ENCODE measurements at regions not wholly inside any gene's neighbourhood (a gene's known extent, or its start where the extent isn't known, plus 50 kb on each side); places are given as distances from the start of the nearest gene placed in this dataset.

DNA sequence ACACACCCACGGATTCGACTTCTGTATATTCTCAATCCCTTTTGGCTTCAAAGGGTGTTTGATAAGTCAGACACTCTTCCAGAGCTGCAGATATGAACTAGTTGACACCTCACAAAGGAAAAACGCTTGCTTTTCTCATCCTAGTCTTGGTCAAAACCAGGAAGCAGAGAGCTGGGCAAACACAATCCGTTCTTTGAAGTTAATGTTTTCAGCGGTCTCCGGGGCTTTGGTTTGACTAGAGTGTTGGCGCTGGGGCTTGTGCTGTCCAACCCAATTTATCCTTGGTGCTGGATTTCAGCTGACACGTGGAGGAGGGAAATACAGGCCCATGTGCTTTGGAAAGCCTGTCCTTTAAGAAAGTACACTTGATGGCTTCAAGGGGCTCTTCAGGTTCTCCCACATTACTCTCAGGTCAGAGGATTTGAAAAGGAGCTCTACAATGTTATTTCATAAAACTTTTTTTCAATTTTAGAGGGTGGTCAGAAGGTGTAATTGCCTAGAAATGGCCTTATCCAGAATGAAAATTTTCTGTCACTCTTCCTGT is 985.8 kb downstream of the VRK1 start:
- no peaks in the 10 kb centered on the region for H3K27me3 ChIP-seq (ENCODE audit: insufficient read depth, insufficient read length)
- H3K4me3 ChIP-seq (ENCODE audit: insufficient read length, low read depth) = no peak overlapping the region
- TF ChIP-seq YY1 (IDR thresholded peaks at IDR 0.05; ENCODE audit: insufficient read depth, insufficient read length) = no peak
- no peak for TF ChIP-seq ZNF274 (IDR thresholded peaks at IDR 0.05; ENCODE audit: low read depth, low read length)
- no peak for TF ChIP-seq SUZ12 (IDR thresholded peaks at IDR 0.05; ENCODE audit: extremely low read depth, insufficient read depth, insufficient read length)
- H3K36me3 ChIP-seq (ENCODE audit: insufficient read depth, insufficient read length, low read length) = no peaks in the 10 kb centered on the region
- H3K4me1 ChIP-seq (ENCODE audit: insufficient read depth, insufficient read length) = no peaks in the 10 kb centered on the region
- no peak overlapping the region for H3K9ac ChIP-seq (ENCODE audit: insufficient read length, low read depth)
- H3K9me3 ChIP-seq (ENCODE audit: insufficient read depth, low read length) = no peaks in the 10 kb centered on the region
- DNase-seq (ENCODE audit: low read depth, low spot score) = no peak

DNA sequence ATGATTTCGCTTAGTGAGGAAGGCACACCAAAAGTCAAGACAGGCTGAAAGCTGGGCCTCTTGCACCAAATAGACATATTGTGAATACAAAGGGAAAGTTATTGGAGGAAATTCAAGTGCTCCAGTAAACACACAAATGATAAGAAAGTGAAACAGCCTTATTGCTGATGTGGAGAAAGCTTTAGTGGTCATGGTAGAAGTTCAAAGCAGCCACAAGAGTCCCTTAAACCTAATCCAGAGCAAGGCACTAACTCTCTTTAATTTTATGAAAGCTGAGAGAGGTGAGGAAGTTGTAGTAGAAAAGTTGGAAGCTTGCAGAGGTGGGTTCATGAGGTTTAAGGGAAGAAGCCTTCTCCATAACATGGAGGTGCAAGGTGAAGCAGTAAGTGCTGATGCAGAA is 988.3 kb downstream of the VRK1 start:
- no peak for DNase-seq (ENCODE audit: low read depth, low spot score)

DNA sequence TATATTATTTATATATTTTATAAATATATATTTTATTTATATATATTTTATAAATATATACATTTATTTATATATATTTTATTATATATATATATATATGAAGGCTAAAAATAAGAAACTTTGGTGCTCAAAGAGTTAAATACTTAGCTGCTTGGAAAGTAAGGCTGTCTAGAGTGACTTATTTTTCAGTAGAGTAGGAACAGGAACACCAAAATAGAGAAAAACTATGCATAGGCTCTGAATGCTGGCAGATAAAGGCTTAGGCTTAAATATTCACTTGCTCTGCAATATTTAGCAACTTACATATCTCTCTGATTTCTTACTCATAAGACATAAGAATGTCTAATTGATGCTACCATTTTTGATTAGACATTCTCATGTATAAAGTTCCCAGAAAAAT is 991.2 kb downstream of the VRK1 start:
- no peak overlapping the region for H3K4me3 ChIP-seq (ENCODE audit: insufficient read length, low read depth)
- no peak overlapping the region for H3K9ac ChIP-seq (ENCODE audit: insufficient read length, low read depth)
- no peak for DNase-seq (ENCODE audit: low read depth, low spot score)
- H3K36me3 ChIP-seq (ENCODE audit: insufficient read depth, insufficient read length, low read length) = no peaks in the 10 kb centered on the region
- H3K9me3 ChIP-seq (ENCODE audit: insufficient read depth, low read length) = no peaks in the 10 kb centered on the region
- no peaks in the 10 kb centered on the region for H3K4me1 ChIP-seq (ENCODE audit: insufficient read depth, insufficient read length)
- TF ChIP-seq SUZ12 (IDR thresholded peaks at IDR 0.05; ENCODE audit: extremely low read depth, insufficient read depth, insufficient read length) = no peak
- TF ChIP-seq ZNF274 (IDR thresholded peaks at IDR 0.05; ENCODE audit: low read depth, low read length) = no peak
- no peak for TF ChIP-seq YY1 (IDR thresholded peaks at IDR 0.05; ENCODE audit: insufficient read depth, insufficient read length)
- no peaks in the 10 kb centered on the region for H3K27me3 ChIP-seq (ENCODE audit: insufficient read depth, insufficient read length)

More for the DNA sequence above, 988.3 kb downstream of the VRK1 start:
- TF ChIP-seq SUZ12 (IDR thresholded peaks at IDR 0.05; ENCODE audit: extremely low read depth, insufficient read depth, insufficient read length) (no peak), YY1 (IDR thresholded peaks at IDR 0.05; ENCODE audit: insufficient read depth, insufficient read length) (no peak), ZNF274 (IDR thresholded peaks at IDR 0.05; ENCODE audit: low read depth, low read length) (no peak)
- Histone ChIP-seq H3K27me3 (ENCODE audit: insufficient read depth, insufficient read length) (no peaks in the 10 kb centered on the region), H3K36me3 (ENCODE audit: insufficient read depth, insufficient read length, low read length) (no peaks in the 10 kb centered on the region), H3K4me3 (ENCODE audit: insufficient read length, low read depth) (no peak overlapping the region), H3K9me3 (ENCODE audit: insufficient read depth, low read length) (no peaks in the 10 kb centered on the region), H3K9ac (ENCODE audit: insufficient read length, low read depth) (no peak overlapping the region), H3K4me1 (ENCODE audit: insufficient read depth, insufficient read length) (no peaks in the 10 kb centered on the region)

DNA sequence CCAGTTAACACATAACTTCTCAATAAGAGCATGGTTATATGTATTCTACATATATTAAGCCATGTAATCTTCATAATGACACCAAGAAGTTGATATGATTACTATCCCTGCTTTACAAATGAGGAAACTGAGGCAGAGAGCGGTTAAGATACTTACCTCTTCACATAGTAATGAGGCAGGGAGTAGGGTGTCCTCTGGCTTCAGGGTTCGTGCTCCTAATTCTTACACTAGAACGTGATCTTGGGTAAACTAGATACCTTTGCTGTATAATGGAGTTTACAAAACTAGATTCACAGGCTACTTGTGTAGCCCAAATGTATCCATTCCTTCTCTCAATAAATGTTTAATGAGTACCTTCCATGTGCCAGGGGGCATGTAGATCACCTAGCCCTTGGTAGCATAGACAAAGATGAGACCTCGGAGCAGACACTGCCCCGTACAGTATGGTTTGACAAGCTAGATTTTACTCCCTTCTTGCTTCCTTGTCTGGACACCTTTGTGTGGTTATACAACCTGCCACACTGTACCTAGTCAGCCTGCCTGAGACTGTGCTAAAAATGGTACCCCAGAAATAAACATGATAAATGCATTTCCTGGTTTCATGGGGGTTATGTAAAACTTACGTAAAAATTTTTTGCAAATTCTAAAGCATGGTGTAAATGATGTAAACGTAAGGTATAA is 991.8 kb downstream of the VRK1 start:
- Histone ChIP-seq H3K4me1 (ENCODE audit: insufficient read depth, insufficient read length) (no peaks in the 10 kb centered on the region), H3K9ac (ENCODE audit: insufficient read length, low read depth) (no peak overlapping the region), H3K36me3 (ENCODE audit: insufficient read depth, insufficient read length, low read length) (no peaks in the 10 kb centered on the region), H3K4me3 (ENCODE audit: insufficient read length, low read depth) (no peak overlapping the region), H3K9me3 (ENCODE audit: insufficient read depth, low read length) (no peaks in the 10 kb centered on the region), H3K27me3 (ENCODE audit: insufficient read depth, insufficient read length) (no peaks in the 10 kb centered on the region)
- no peak for TF ChIP-seq YY1 (IDR thresholded peaks at IDR 0.05; ENCODE audit: insufficient read depth, insufficient read length)
- TF ChIP-seq SUZ12 (IDR thresholded peaks at IDR 0.05; ENCODE audit: extremely low read depth, insufficient read depth, insufficient read length) = no peak
- TF ChIP-seq ZNF274 (IDR thresholded peaks at IDR 0.05; ENCODE audit: low read depth, low read length) = no peak
- no peak for DNase-seq (ENCODE audit: low read depth, low spot score)

DNA sequence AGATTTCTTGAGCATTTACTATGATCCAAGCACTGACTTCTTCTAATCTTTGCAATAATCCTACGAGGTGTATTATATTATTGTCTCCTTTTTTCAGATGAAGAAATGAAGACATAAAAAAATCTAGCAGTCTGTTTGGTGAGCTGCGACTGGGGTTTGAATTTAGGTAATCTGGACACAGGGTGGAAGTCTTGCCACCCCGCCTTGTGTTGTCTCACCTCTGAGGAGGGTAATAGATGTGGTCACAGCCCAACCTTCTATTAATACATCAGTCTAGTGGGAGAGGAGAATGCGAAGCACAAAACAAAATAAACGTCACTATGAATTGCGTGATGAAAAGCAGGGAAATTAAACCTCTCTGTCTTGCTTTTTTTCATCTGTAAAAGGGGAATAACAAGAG is 993.9 kb downstream of the VRK1 start:
- no peaks in the 10 kb centered on the region for H3K36me3 ChIP-seq (ENCODE audit: insufficient read depth, insufficient read length, low read length)
- DNase-seq (ENCODE audit: low read depth, low spot score) = no peak
- H3K4me3 ChIP-seq (ENCODE audit: insufficient read length, low read depth) = no peak overlapping the region
- H3K4me1 ChIP-seq (ENCODE audit: insufficient read depth, insufficient read length) = no peaks in the 10 kb centered on the region
- H3K27me3 ChIP-seq (ENCODE audit: insufficient read depth, insufficient read length) = no peaks in the 10 kb centered on the region
- no peak overlapping the region for H3K9ac ChIP-seq (ENCODE audit: insufficient read length, low read depth)
- TF ChIP-seq SUZ12 (IDR thresholded peaks at IDR 0.05; ENCODE audit: extremely low read depth, insufficient read depth, insufficient read length) = no peak
- no peak for TF ChIP-seq ZNF274 (IDR thresholded peaks at IDR 0.05; ENCODE audit: low read depth, low read length)
- TF ChIP-seq YY1 (IDR thresholded peaks at IDR 0.05; ENCODE audit: insufficient read depth, insufficient read length) = no peak
- no peaks in the 10 kb centered on the region for H3K9me3 ChIP-seq (ENCODE audit: insufficient read depth, low read length)

DNA sequence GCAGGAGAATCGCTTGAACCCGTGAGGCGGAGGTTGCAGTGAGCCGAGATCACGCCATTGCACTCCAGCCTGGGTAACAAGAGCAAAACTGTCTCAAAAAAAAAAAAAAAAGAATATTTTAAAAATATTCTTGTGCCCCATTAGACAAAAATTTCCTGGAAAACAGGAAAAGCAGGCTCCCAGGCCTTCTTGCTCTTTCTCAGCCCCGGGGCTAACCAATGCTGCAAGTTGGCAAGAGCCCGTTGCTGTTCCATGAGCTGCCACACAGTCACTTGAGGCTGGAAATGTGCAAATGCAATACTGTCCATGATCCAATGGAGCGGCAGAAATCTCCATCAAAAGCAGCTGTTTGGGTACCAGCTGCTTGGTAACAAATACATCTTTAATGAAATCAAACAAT is 994.7 kb downstream of the VRK1 start:
- Histone ChIP-seq H3K4me1 (ENCODE audit: insufficient read depth, insufficient read length) (no peaks in the 10 kb centered on the region), H3K9ac (ENCODE audit: insufficient read length, low read depth) (no peak overlapping the region), H3K27me3 (ENCODE audit: insufficient read depth, insufficient read length) (no peaks in the 10 kb centered on the region), H3K36me3 (ENCODE audit: insufficient read depth, insufficient read length, low read length) (no peaks in the 10 kb centered on the region), H3K4me3 (ENCODE audit: insufficient read length, low read depth) (no peak overlapping the region), H3K9me3 (ENCODE audit: insufficient read depth, low read length) (no peaks in the 10 kb centered on the region)
- TF ChIP-seq ZNF274 (IDR thresholded peaks at IDR 0.05; ENCODE audit: low read depth, low read length) = no peak
- TF ChIP-seq YY1 (IDR thresholded peaks at IDR 0.05; ENCODE audit: insufficient read depth, insufficient read length) = no peak
- no peak for TF ChIP-seq SUZ12 (IDR thresholded peaks at IDR 0.05; ENCODE audit: extremely low read depth, insufficient read depth, insufficient read length)
- DNase-seq (ENCODE audit: low read depth, low spot score) = no peak

DNA sequence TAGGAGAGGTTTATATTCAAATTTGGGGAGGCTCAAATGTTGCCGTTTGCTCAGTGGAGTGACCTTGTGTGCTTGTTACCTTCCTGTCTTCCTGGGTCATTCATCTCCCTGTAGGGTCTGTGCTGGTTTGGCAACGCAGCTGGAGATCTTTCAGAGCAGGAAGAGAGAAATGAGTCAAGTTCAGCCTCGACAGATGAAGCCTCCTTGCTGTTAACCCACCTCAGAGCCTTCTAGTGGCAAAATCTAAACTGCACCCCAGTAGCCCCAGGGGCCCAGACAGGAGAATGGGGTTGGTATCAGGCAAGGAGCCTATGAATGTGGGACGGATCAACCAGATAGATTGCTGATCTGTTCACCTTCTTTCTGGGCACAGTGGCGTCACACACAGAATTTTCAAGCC is 999.3 kb downstream of the VRK1 start:
- Histone ChIP-seq H3K36me3 (ENCODE audit: insufficient read depth, insufficient read length, low read length) (no peaks in the 10 kb centered on the region), H3K27me3 (ENCODE audit: insufficient read depth, insufficient read length) (no peaks in the 10 kb centered on the region)
- no peak for TF ChIP-seq ZNF274 (IDR thresholded peaks at IDR 0.05; ENCODE audit: low read depth, low read length)
- TF ChIP-seq YY1 (IDR thresholded peaks at IDR 0.05; ENCODE audit: insufficient read depth, insufficient read length) = no peak
- TF ChIP-seq SUZ12 (IDR thresholded peaks at IDR 0.05; ENCODE audit: extremely low read depth, insufficient read depth, insufficient read length) = no peak

More for the DNA sequence above, 999.3 kb downstream of the VRK1 start:
- H3K9me3 ChIP-seq (ENCODE audit: insufficient read depth, low read length) = no peaks in the 10 kb centered on the region
- no peak overlapping the region for H3K9ac ChIP-seq (ENCODE audit: insufficient read length, low read depth)
- H3K4me1 ChIP-seq (ENCODE audit: insufficient read depth, insufficient read length) = no peaks in the 10 kb centered on the region
- no peak for DNase-seq (ENCODE audit: low read depth, low spot score)
- no peak overlapping the region for H3K4me3 ChIP-seq (ENCODE audit: insufficient read length, low read depth)
